GM19240 (cell line): ENCODE measurements at regions not wholly inside any gene's neighbourhood (a gene's known extent, or its start where the extent isn't known, plus 50 kb on each side); places are given as distances from the start of the nearest gene placed in this dataset.

Experiments
- DNase-seq: peaks from one replicate; pipeline ENCODE4 v3.0.0; 2011; ENCODE audit warnings: low spot score; ENCODE audit not compliant: insufficient read length

GRCh38 chrX:82081027-82081426, 879.1 kb downstream of the SH3BGRL start:
- no peak for DNase-seq

GRCh38 chrX:82087699-82088098, 885.8 kb downstream of the SH3BGRL start:
- DNase-seq: no peak

- no peak for DNase-seq
These were observed 890.4 kb downstream of the SH3BGRL start for GRCh38 chrX:82092307-82092706.

GRCh38 chrX:82125103-82125502, 923.2 kb downstream of the SH3BGRL start:
- DNase-seq: no peak

- peak; percentile 1 for DNase-seq
These were observed 925.6 kb downstream of the SH3BGRL start for GRCh38 chrX:82127228-82128123.

- DNase-seq: no peak
These were observed 932.5 kb downstream of the SH3BGRL start for GRCh38 chrX:82134378-82134777.

GRCh38 chrX:82141942-82142341, 940.0 kb downstream of the SH3BGRL start:
- no peak for DNase-seq

- DNase-seq: no peak
These were observed 959.3 kb downstream of the SH3BGRL start for GRCh38 chrX:82161195-82161594.

- DNase-seq: no peak
These were observed 961.8 kb downstream of the SH3BGRL start for GRCh38 chrX:82163701-82164100.

GRCh38 chrX:82196866-82197265, 995.0 kb downstream of the SH3BGRL start:
- no peak for DNase-seq

- DNase-seq: no peak
These were observed 1007.1 kb downstream of the SH3BGRL start for GRCh38 chrX:82208975-82209374.

GRCh38 chrX:82218361-82218760, 1016.5 kb downstream of the SH3BGRL start:
- no peak for DNase-seq

- no peak for DNase-seq
These were observed 1017.2 kb downstream of the SH3BGRL start for GRCh38 chrX:82219129-82219528.

- no peak for DNase-seq
These were observed 1023.1 kb downstream of the SH3BGRL start for GRCh38 chrX:82224961-82225360.

- no peak for DNase-seq
These were observed 1028.1 kb downstream of the SH3BGRL start for GRCh38 chrX:82230013-82230412.

- DNase-seq: no peak
These were observed 1030.8 kb downstream of the SH3BGRL start for GRCh38 chrX:82232679-82233078.

GRCh38 chrX:82237328-82237727, 1035.4 kb downstream of the SH3BGRL start:
- no peak for DNase-seq
